ENCODE measurements at regions not wholly inside any gene's neighbourhood (a gene's known extent, or its start where the extent isn't known, plus 50 kb on each side); places are given as distances from the start of the nearest gene placed in this dataset.
A peak's percentile ranks its signal among the peaks of the same experiment; 100 is the strongest.

DNA sequence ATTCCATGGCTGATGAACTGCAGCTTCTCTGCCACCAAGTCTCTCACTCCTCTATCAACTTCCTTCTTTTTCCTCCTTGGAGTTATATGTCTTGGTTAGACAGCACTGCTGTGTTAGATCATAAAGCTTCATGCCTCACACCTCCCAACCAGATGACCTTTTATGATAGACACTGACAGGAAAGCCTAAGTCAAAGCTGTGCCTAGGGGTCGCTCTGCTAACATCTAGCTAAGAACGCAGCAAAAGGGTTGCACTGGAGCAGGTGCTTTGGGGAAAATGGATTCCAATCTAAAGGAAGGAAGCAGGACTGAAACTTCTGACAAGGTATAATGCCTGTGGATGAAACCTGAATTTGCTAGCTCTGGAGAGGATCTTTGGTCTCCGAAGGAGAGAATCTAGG, 509.7 kb downstream of the SMARCA1 start:
- Mint-ChIP-seq H3K9me3 (ENCODE audit: unreplicated experiment) (no peaks in the 10 kb centered on the region), H3K4me3 (ENCODE audit: unreplicated experiment) (no peak overlapping the region), H3K27ac (ENCODE audit: unreplicated experiment) (no peak overlapping the region), H3K36me3 (ENCODE audit: unreplicated experiment) (no peaks in the 10 kb centered on the region), H3K27me3 (ENCODE audit: unreplicated experiment) (no peaks in the 10 kb centered on the region), H3K4me1 (ENCODE audit: low read depth, unreplicated experiment) (no peaks in the 10 kb centered on the region)
- TF ChIP-seq, protein P1, sequence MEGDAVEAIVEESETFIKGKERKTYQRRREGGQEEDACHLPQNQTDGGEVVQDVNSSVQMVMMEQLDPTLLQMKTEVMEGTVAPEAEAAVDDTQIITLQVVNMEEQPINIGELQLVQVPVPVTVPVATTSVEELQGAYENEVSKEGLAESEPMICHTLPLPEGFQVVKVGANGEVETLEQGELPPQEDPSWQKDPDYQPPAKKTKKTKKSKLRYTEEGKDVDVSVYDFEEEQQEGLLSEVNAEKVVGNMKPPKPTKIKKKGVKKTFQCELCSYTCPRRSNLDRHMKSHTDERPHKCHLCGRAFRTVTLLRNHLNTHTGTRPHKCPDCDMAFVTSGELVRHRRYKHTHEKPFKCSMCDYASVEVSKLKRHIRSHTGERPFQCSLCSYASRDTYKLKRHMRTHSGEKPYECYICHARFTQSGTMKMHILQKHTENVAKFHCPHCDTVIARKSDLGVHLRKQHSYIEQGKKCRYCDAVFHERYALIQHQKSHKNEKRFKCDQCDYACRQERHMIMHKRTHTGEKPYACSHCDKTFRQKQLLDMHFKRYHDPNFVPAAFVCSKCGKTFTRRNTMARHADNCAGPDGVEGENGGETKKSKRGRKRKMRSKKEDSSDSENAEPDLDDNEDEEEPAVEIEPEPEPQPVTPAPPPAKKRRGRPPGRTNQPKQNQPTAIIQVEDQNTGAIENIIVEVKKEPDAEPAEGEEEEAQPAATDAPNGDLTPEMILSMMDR (IDR thresholded peaks at IDR 0.05; ENCODE audit: partially characterized antibody, unreplicated experiment): no peak
- DNase-seq: no peak

DNA sequence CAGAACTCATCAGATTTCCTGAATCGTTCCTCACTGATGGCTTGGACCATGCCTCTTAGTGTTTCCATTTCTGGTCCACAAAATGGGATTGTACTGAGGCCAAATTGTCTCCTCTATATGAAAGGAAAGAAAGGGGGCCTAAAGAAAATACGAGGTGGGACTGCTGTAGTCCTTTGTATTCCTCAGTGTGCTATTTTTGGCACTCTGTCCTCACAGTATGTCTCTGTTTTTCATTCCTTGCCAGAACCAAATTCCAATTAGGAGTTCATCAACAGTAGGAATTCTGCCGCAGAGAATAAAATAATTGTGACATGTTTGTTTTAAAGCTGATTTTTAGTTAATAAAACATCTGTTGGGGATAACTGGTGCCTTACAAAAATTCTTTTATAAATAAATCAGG, 515.7 kb downstream of the SMARCA1 start:
- Mint-ChIP-seq H3K27me3 (ENCODE audit: unreplicated experiment) (no peaks in the 10 kb centered on the region), H3K36me3 (ENCODE audit: unreplicated experiment) (no peaks in the 10 kb centered on the region), H3K4me3 (ENCODE audit: unreplicated experiment) (no peak overlapping the region), H3K9me3 (ENCODE audit: unreplicated experiment) (no peaks in the 10 kb centered on the region), H3K4me1 (ENCODE audit: low read depth, unreplicated experiment) (peaks cover 12% of the 10 kb centered on the region), H3K27ac (ENCODE audit: unreplicated experiment) (no peak overlapping the region)
- TF ChIP-seq, protein P1 (IDR thresholded peaks at IDR 0.05; ENCODE audit: partially characterized antibody, unreplicated experiment): no peak
- no peak for DNase-seq

DNA sequence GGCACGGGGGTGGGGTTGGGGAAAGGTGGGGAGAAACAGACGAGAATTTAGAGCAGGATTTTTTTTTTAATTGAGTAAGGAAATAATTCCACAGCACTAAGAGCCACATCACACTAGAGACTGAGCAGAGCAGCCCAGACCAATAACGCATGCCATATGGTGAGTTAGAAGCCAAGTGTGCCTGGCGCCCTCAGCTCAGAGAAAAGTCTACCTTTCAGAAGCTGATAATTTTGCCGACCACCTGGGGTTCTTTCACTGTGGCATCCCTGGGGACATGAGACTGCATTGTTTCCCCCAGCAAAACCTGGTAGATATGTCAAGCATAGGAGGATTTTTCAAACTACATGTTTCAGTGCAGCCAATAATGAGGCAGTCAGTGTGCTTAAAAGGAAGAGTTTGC, 516.8 kb downstream of the SMARCA1 start:
- Mint-ChIP-seq H3K4me1 (ENCODE audit: low read depth, unreplicated experiment) (peaks cover 12% of the 10 kb centered on the region), H3K27me3 (ENCODE audit: unreplicated experiment) (no peaks in the 10 kb centered on the region), H3K9me3 (ENCODE audit: unreplicated experiment) (no peaks in the 10 kb centered on the region), H3K27ac (ENCODE audit: unreplicated experiment) (peak overlapping the region; percentile 82), H3K36me3 (ENCODE audit: unreplicated experiment) (no peaks in the 10 kb centered on the region), H3K4me3 (ENCODE audit: unreplicated experiment) (no peak overlapping the region)
- TF ChIP-seq, protein P1 (IDR thresholded peaks at IDR 0.05; ENCODE audit: partially characterized antibody, unreplicated experiment): no peak
- DNase-seq: no peak

DNA sequence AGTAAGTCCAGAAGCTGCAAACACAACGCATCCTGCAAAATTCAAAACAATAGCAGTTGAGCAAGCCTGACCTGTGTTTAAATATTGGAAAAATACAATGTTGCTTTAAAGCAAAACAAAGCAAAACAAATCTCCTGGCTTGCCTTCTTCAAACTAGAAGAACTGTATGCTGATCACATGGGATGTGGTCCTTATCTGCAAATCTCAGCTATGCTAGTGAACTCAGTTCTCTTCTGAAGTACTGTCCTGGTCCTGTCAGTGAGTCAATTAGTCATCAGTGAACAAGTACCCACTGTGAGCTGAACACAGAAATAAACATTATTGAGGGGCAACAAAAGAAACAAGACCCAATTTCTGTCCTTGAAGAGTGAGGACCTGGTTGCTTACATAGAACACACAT, 522.5 kb downstream of the SMARCA1 start:
- no peak overlapping the region for H3K4me3 Mint-ChIP-seq (ENCODE audit: unreplicated experiment)
- no peaks in the 10 kb centered on the region for H3K27me3 Mint-ChIP-seq (ENCODE audit: unreplicated experiment)
- no peaks in the 10 kb centered on the region for H3K36me3 Mint-ChIP-seq (ENCODE audit: unreplicated experiment)
- no peak overlapping the region for H3K27ac Mint-ChIP-seq (ENCODE audit: unreplicated experiment)
- TF ChIP-seq, protein P1 (IDR thresholded peaks at IDR 0.05; ENCODE audit: partially characterized antibody, unreplicated experiment): no peak
- DNase-seq: no peak
- peaks cover 1% of the 10 kb centered on the region for H3K4me1 Mint-ChIP-seq (ENCODE audit: low read depth, unreplicated experiment)
- H3K9me3 Mint-ChIP-seq (ENCODE audit: unreplicated experiment): no peaks in the 10 kb centered on the region

DNA sequence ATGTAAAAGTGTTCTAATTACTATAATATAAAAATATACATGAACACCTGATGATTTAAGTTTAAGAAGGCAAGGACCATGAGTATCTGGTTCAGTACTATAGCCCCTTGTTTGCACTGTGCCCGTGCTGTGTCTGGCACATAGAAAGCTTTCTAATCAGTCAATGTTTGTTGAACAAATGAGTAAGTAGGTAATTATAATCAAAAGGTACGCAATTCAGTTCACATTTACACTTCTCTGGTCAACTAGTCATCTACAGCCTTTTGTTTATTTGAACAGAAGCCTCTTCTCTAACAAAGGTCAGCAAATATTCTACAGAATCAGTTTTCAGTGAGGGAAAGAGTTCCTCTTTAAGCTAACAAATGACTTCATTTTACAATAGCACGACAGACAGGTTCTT, 523.3 kb downstream of the SMARCA1 start:
- Mint-ChIP-seq H3K4me3 (ENCODE audit: unreplicated experiment) (no peak overlapping the region), H3K4me1 (ENCODE audit: low read depth, unreplicated experiment) (no peaks in the 10 kb centered on the region), H3K27ac (ENCODE audit: unreplicated experiment) (no peak overlapping the region), H3K36me3 (ENCODE audit: unreplicated experiment) (no peaks in the 10 kb centered on the region), H3K9me3 (ENCODE audit: unreplicated experiment) (no peaks in the 10 kb centered on the region), H3K27me3 (ENCODE audit: unreplicated experiment) (no peaks in the 10 kb centered on the region)
- no peak for DNase-seq
- TF ChIP-seq, protein P1 (IDR thresholded peaks at IDR 0.05; ENCODE audit: partially characterized antibody, unreplicated experiment): no peak
